Karpas-422 (cell line): ENCODE measurements at regions not wholly inside any gene's neighbourhood (a gene's known extent, or its start where the extent isn't known, plus 50 kb on each side); places are given as distances from the start of the nearest gene placed in this dataset.

Experiments
- DNase-seq: peaks from one replicate; pipeline ENCODE4 v3.0.0-alpha.2; 2015
- H2AFZ ChIP-seq: fragments of 200-600 bp; sonication (generic); 2 replicates; pipeline ENCODE4 v1.6.1; 2014; ENCODE audit warnings: antibody characterized with exemption, low read length, mixed read lengths
- H3K27ac ChIP-seq: fragments of 200-600 bp; sonication (generic); 2 replicates; pipeline ENCODE4 v1.5.1; 2014; ENCODE audit warnings: mild to moderate bottlenecking, low read length, moderate library complexity
- H3K27me3 ChIP-seq: fragments of 200-600 bp; sonication (generic); 2 replicates; pipeline ENCODE4 v1.6.1; 2014; ENCODE audit warnings: low read length, mixed read lengths
- H3K36me3 ChIP-seq: fragments of 200-600 bp; sonication (generic); 2 replicates; pipeline ENCODE4 v1.6.1; 2014; ENCODE audit warnings: low read length, mixed read lengths; ENCODE audit not compliant: insufficient read depth
- H3K4me1 ChIP-seq: fragments of 200-600 bp; sonication (generic); 2 replicates; pipeline ENCODE4 v1.6.1; 2014; ENCODE audit warnings: mild to moderate bottlenecking, low read length, mixed read lengths
- H3K4me2 ChIP-seq: fragments of 200-600 bp; sonication (generic); 2 replicates; pipeline ENCODE4 v1.6.1; 2014; ENCODE audit warnings: low read length, low read depth, mild to moderate bottlenecking; ENCODE audit not compliant: poor library complexity, severe bottlenecking
- H3K4me3 ChIP-seq: fragments of 200-600 bp; sonication (generic); 2 replicates; pipeline ENCODE4 v1.5.1; 2014; ENCODE audit warnings: mild to moderate bottlenecking, antibody characterized with exemption, low read length, mixed read lengths
- H3K79me2 ChIP-seq: fragments of 200-600 bp; sonication (generic); 2 replicates; pipeline ENCODE4 v1.6.1; 2014; ENCODE audit warnings: mild to moderate bottlenecking, low read length, mixed read lengths
- H3K9ac ChIP-seq: fragments of 200-600 bp; sonication (generic); 2 replicates; pipeline ENCODE4 v1.6.0; 2014; ENCODE audit warnings: low read length
- H3K9me2 ChIP-seq: fragments of 200-600 bp; sonication (generic), shearing (Covaris generic); replicated peaks from 2 replicates; pipeline ENCODE4 v1.6.0; 2014; ENCODE audit warnings: mild to moderate bottlenecking, low read length, moderate library complexity; ENCODE audit not compliant: insufficient read depth
- H3K9me3 ChIP-seq: fragments of 300-700, 200-600 bp; sonication (generic); 2 replicates; pipeline ENCODE4 v1.6.1; 2014; ENCODE audit warnings: low read length, mixed read lengths
- H4K20me1 ChIP-seq: fragments of 200-600 bp; sonication (generic); 2 replicates; pipeline ENCODE4 v1.6.1; 2014; ENCODE audit warnings: mild to moderate bottlenecking, antibody characterized with exemption, low read length, low read depth; ENCODE audit not compliant: insufficient read depth

GRCh38 chr16:86825631-86826030 is 247.3 kb downstream of the FOXL1 start:
- H3K27ac ChIP-seq = no peak overlapping the region
- no peaks in the 10 kb centered on the region for H3K27me3 ChIP-seq
- H3K9me2 ChIP-seq = no peaks in the 10 kb centered on the region
- H3K4me1 ChIP-seq = no peaks in the 10 kb centered on the region
- H2AFZ ChIP-seq = no peak overlapping the region
- H3K9ac ChIP-seq = no peak overlapping the region
- no peak for DNase-seq
- no peak overlapping the region for H3K4me3 ChIP-seq
- no peaks in the 10 kb centered on the region for H3K9me3 ChIP-seq
- H4K20me1 ChIP-seq = no peaks in the 10 kb centered on the region
- no peaks in the 10 kb centered on the region for H3K79me2 ChIP-seq
- H3K4me2 ChIP-seq = no peak overlapping the region
- H3K36me3 ChIP-seq = no peaks in the 10 kb centered on the region

DNA sequence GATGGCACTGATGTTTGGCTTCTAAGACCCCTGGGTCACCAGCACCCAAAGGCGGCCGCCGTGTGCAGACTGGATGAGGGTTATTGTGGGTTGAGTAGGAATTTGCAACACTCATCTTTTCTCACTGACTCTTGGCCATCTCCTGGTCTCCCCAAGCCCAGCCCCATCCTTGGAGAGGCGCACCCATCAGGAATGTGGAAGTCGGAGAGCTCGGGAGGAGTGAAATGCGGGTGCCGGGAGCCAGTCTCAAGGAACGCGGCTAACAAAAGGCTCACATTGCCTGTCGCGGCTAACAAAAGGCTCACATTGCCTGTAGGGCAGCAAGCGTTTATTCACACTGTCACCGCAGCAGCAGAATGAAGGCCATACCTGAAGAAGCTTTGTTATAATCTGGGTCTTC is 248.6 kb downstream of the FOXL1 start:
- Histone ChIP-seq H3K36me3 (no peaks in the 10 kb centered on the region), H3K4me1 (no peaks in the 10 kb centered on the region), H3K9me3 (no peaks in the 10 kb centered on the region), H3K9me2 (no peaks in the 10 kb centered on the region), H3K79me2 (no peaks in the 10 kb centered on the region), H3K9ac (no peak overlapping the region), H2AFZ (no peak overlapping the region), H3K27ac (no peak overlapping the region), H3K4me2 (no peak overlapping the region), H3K4me3 (no peak overlapping the region), H4K20me1 (no peaks in the 10 kb centered on the region), H3K27me3 (no peaks in the 10 kb centered on the region)
- no peak for DNase-seq

DNA sequence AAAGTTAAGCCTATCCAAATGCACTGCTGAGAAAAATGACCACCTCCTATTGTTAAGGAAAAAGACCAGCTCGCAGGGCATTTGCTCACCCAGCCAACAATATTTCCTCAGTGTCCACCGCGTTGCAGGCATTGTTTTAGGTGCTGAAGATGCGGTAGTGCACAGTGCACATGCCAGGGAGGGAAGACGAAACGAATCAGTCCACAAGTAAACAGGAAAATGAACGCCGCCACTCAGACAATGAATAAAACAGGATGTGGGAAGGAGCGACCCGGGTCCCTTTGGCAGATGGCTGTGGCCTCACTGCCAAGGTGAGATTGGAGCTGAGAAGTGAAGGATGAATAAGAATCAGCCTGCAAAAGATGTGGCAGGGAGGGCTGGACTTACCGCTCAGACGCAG is 249.2 kb downstream of the FOXL1 start:
- H3K36me3 ChIP-seq = no peaks in the 10 kb centered on the region
- H3K9ac ChIP-seq = no peak overlapping the region
- H4K20me1 ChIP-seq = no peaks in the 10 kb centered on the region
- H3K9me2 ChIP-seq = no peaks in the 10 kb centered on the region
- no peak overlapping the region for H3K27ac ChIP-seq
- no peak for DNase-seq
- H3K4me1 ChIP-seq = no peaks in the 10 kb centered on the region
- H3K9me3 ChIP-seq = no peaks in the 10 kb centered on the region
- H3K4me3 ChIP-seq = no peak overlapping the region
- no peak overlapping the region for H3K4me2 ChIP-seq
- H3K27me3 ChIP-seq = no peaks in the 10 kb centered on the region
- no peak overlapping the region for H2AFZ ChIP-seq
- H3K79me2 ChIP-seq = no peaks in the 10 kb centered on the region

GRCh38 chr16:86828202-86828601 is 249.9 kb downstream of the FOXL1 start:
- Histone ChIP-seq H3K36me3 (no peaks in the 10 kb centered on the region), H3K9ac (no peak overlapping the region), H3K9me2 (no peaks in the 10 kb centered on the region), H3K4me1 (no peaks in the 10 kb centered on the region), H3K27ac (no peak overlapping the region), H3K27me3 (no peaks in the 10 kb centered on the region), H4K20me1 (no peaks in the 10 kb centered on the region), H3K79me2 (no peaks in the 10 kb centered on the region), H3K9me3 (no peaks in the 10 kb centered on the region), H3K4me3 (no peak overlapping the region), H3K4me2 (no peak overlapping the region), H2AFZ (no peak overlapping the region)
- no peak for DNase-seq

GRCh38 chr16:86828653-86829052 is 250.3 kb downstream of the FOXL1 start:
- H3K27me3 ChIP-seq = no peaks in the 10 kb centered on the region
- H3K4me1 ChIP-seq = no peaks in the 10 kb centered on the region
- no peak overlapping the region for H3K9ac ChIP-seq
- H3K36me3 ChIP-seq = no peaks in the 10 kb centered on the region
- no peak overlapping the region for H3K27ac ChIP-seq
- DNase-seq = no peak
- no peak overlapping the region for H3K4me2 ChIP-seq
- H2AFZ ChIP-seq = no peak overlapping the region
- H3K79me2 ChIP-seq = no peaks in the 10 kb centered on the region
- no peaks in the 10 kb centered on the region for H4K20me1 ChIP-seq
- H3K9me2 ChIP-seq = no peaks in the 10 kb centered on the region
- H3K9me3 ChIP-seq = no peaks in the 10 kb centered on the region
- no peak overlapping the region for H3K4me3 ChIP-seq

DNA sequence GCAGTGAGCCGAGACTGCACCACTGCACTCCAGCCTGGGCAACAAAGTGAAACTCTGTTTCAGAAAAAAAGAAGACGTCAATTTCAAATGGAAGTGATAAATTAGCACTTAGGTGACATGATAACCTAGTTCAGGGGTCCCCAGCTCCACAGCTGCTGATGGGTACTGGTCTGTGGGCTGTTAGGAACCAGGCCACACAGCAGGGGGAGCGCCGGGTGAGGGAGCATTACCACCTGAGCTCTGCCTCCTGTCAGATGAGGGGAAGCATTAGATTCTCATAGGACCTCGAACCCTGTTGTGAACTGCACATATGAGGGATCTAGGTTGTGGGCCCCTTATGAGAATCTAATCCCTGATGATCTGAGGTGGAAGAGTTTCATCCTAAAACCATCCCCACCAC is 253.0 kb downstream of the FOXL1 start:
- Histone ChIP-seq H3K9me3 (no peaks in the 10 kb centered on the region), H3K4me1 (no peaks in the 10 kb centered on the region), H3K36me3 (no peaks in the 10 kb centered on the region), H3K4me3 (no peak overlapping the region), H3K9me2 (no peaks in the 10 kb centered on the region), H3K79me2 (no peaks in the 10 kb centered on the region), H3K4me2 (no peak overlapping the region), H3K9ac (no peak overlapping the region), H3K27ac (no peak overlapping the region), H4K20me1 (no peaks in the 10 kb centered on the region), H3K27me3 (no peaks in the 10 kb centered on the region), H2AFZ (no peak overlapping the region)
- peak; percentile 56 for DNase-seq

GRCh38 chr16:86833136-86833535 is 254.8 kb downstream of the FOXL1 start:
- Histone ChIP-seq H3K9me3 (no peaks in the 10 kb centered on the region), H3K4me3 (no peak overlapping the region), H3K36me3 (no peaks in the 10 kb centered on the region), H3K4me1 (no peaks in the 10 kb centered on the region), H3K9me2 (no peaks in the 10 kb centered on the region), H3K27ac (no peak overlapping the region), H3K79me2 (no peaks in the 10 kb centered on the region), H3K9ac (no peak overlapping the region), H4K20me1 (no peaks in the 10 kb centered on the region), H3K27me3 (no peaks in the 10 kb centered on the region), H2AFZ (no peak overlapping the region), H3K4me2 (no peak overlapping the region)
- no peak for DNase-seq

- no peak overlapping the region for H3K9ac ChIP-seq
- H2AFZ ChIP-seq = no peak overlapping the region
- H4K20me1 ChIP-seq = no peaks in the 10 kb centered on the region
- no peak overlapping the region for H3K27ac ChIP-seq
- H3K79me2 ChIP-seq = no peaks in the 10 kb centered on the region
- no peak overlapping the region for H3K4me3 ChIP-seq
- peak; percentile 47 for DNase-seq
- H3K4me2 ChIP-seq = no peak overlapping the region
- no peaks in the 10 kb centered on the region for H3K9me2 ChIP-seq
- H3K4me1 ChIP-seq = no peaks in the 10 kb centered on the region
- no peaks in the 10 kb centered on the region for H3K9me3 ChIP-seq
- no peaks in the 10 kb centered on the region for H3K36me3 ChIP-seq
- no peaks in the 10 kb centered on the region for H3K27me3 ChIP-seq
Measured at GRCh38 chr16:86834451-86835035, 256.2 kb downstream of the FOXL1 start.

GRCh38 chr16:86835982-86836381 is 257.6 kb downstream of the FOXL1 start:
- H3K79me2 ChIP-seq = no peaks in the 10 kb centered on the region
- H3K4me3 ChIP-seq = no peak overlapping the region
- no peak for DNase-seq
- no peaks in the 10 kb centered on the region for H3K9me3 ChIP-seq
- no peaks in the 10 kb centered on the region for H4K20me1 ChIP-seq
- H3K27me3 ChIP-seq = no peaks in the 10 kb centered on the region
- no peaks in the 10 kb centered on the region for H3K9me2 ChIP-seq
- no peak overlapping the region for H2AFZ ChIP-seq
- H3K4me2 ChIP-seq = no peak overlapping the region
- H3K9ac ChIP-seq = no peak overlapping the region
- no peaks in the 10 kb centered on the region for H3K36me3 ChIP-seq
- H3K27ac ChIP-seq = no peak overlapping the region
- no peaks in the 10 kb centered on the region for H3K4me1 ChIP-seq
